ENCODE measurements at regions not wholly inside any gene's neighbourhood (a gene's known extent, or its start where the extent isn't known, plus 50 kb on each side); places are given as distances from the start of the nearest gene placed in this dataset.

DNA sequence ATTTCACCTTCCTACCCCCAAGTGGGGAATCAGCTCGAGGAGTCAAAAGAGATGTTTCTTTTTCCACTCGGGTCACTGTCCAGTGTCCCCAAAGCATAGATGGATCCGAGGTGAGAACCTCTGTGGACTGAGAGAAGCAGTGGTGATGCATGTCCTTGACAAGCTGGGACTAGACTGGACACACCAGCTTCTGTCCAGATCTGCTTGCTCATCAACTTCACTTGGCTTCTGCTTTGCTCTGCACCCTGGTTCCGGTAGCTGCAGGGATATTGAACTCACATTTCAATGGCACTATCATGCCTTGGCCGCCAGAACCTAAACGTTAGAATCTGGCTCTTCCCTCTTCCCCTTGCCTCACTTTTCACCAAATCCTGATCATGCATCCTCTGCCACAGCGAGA lies 50.3 kb upstream of the CXCL12 start:
- no peak for DNase-seq (ENCODE audit: low read depth in 2 of 2)
- Histone ChIP-seq H3K9me3 (ENCODE audit: control insufficient read depth, insufficient read depth, low read depth, low read length) (no peaks in the 10 kb centered on the region), H3K9ac (ENCODE audit: insufficient read depth, low read length) (no peak overlapping the region), H2AFZ (ENCODE audit: low read length) (no peak overlapping the region), H3K27me3 (ENCODE audit: control insufficient read depth, insufficient read depth, low read length) (peaks cover 3% of the 10 kb centered on the region), H3K27ac (ENCODE audit: insufficient read depth, low read length) (no peak overlapping the region), H3K79me2 (ENCODE audit: control insufficient read depth, insufficient read depth, low read length) (no peaks in the 10 kb centered on the region), H3K4me3 (replicated peaks in 1 of 4; ENCODE audit: control extremely low read depth in 1 of 4, insufficient read depth in 1 of 4, low read depth in 3 of 4, low read length in 4 of 4) (no peak overlapping the region), H3K4me2 (ENCODE audit: extremely low read depth, insufficient read depth, low read length) (no peak overlapping the region), H4K20me1 (ENCODE audit: control insufficient read depth, extremely low read depth, insufficient read depth, low read length) (no peaks in the 10 kb centered on the region), H3K4me1 (ENCODE audit: control insufficient read depth, extremely low read depth, insufficient read depth, low read length) (no peaks in the 10 kb centered on the region), H3K36me3 (ENCODE audit: control insufficient read depth, insufficient read depth, low read length) (no peaks in the 10 kb centered on the region)
- TF ChIP-seq, protein P1, sequence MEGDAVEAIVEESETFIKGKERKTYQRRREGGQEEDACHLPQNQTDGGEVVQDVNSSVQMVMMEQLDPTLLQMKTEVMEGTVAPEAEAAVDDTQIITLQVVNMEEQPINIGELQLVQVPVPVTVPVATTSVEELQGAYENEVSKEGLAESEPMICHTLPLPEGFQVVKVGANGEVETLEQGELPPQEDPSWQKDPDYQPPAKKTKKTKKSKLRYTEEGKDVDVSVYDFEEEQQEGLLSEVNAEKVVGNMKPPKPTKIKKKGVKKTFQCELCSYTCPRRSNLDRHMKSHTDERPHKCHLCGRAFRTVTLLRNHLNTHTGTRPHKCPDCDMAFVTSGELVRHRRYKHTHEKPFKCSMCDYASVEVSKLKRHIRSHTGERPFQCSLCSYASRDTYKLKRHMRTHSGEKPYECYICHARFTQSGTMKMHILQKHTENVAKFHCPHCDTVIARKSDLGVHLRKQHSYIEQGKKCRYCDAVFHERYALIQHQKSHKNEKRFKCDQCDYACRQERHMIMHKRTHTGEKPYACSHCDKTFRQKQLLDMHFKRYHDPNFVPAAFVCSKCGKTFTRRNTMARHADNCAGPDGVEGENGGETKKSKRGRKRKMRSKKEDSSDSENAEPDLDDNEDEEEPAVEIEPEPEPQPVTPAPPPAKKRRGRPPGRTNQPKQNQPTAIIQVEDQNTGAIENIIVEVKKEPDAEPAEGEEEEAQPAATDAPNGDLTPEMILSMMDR (conservative IDR thresholded peaks at IDR 0.05 in 1 of 2, IDR thresholded peaks at IDR 0.05 in 1 of 2; ENCODE audit: low read depth in 1 of 2, low read length in 2 of 2) = no peak
- no peak for TF ChIP-seq EZH2 (IDR thresholded peaks at IDR 0.05; ENCODE audit: low read length, missing control alignments)

DNA sequence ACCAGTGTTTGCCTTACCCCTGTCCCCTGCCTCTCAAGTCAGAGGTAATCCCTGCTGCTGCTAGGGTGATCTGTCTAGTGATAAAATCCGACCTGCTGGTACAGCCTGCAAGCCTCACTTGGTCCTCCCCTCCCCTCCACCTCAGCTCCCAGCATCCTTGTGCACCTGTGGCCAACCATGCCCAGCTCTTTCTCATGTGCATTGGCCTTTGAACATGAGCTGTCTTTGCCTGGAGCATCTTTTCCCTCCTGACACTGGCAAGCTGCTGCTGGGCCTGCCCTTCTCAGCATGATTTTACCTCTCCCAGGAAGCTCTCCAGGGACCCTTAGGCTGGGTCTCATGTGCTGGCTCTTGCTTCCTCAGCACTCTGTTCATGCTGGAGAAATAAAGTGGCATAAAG lies 51.3 kb upstream of the CXCL12 start:
- TF ChIP-seq EZH2 (IDR thresholded peaks at IDR 0.05; ENCODE audit: low read length, missing control alignments) = no peak
- TF ChIP-seq, protein P1 (conservative IDR thresholded peaks at IDR 0.05 in 1 of 2, IDR thresholded peaks at IDR 0.05 in 1 of 2; ENCODE audit: low read depth in 1 of 2, low read length in 2 of 2) = no peak
- Histone ChIP-seq H3K36me3 (ENCODE audit: control insufficient read depth, insufficient read depth, low read length) (no peaks in the 10 kb centered on the region), H3K4me2 (ENCODE audit: extremely low read depth, insufficient read depth, low read length) (no peak overlapping the region), H2AFZ (ENCODE audit: low read length) (no peak overlapping the region), H3K9me3 (ENCODE audit: control insufficient read depth, insufficient read depth, low read depth, low read length) (no peaks in the 10 kb centered on the region), H3K27ac (ENCODE audit: insufficient read depth, low read length) (no peak overlapping the region), H3K27me3 (ENCODE audit: control insufficient read depth, insufficient read depth, low read length) (peaks cover 3% of the 10 kb centered on the region), H4K20me1 (ENCODE audit: control insufficient read depth, extremely low read depth, insufficient read depth, low read length) (no peaks in the 10 kb centered on the region), H3K4me1 (ENCODE audit: control insufficient read depth, extremely low read depth, insufficient read depth, low read length) (no peaks in the 10 kb centered on the region), H3K79me2 (ENCODE audit: control insufficient read depth, insufficient read depth, low read length) (no peaks in the 10 kb centered on the region), H3K9ac (ENCODE audit: insufficient read depth, low read length) (no peak overlapping the region), H3K4me3 (replicated peaks in 1 of 4; ENCODE audit: control extremely low read depth in 1 of 4, insufficient read depth in 1 of 4, low read depth in 3 of 4, low read length in 4 of 4) (no peak overlapping the region)
- no peak for DNase-seq (ENCODE audit: low read depth in 2 of 2)

DNA sequence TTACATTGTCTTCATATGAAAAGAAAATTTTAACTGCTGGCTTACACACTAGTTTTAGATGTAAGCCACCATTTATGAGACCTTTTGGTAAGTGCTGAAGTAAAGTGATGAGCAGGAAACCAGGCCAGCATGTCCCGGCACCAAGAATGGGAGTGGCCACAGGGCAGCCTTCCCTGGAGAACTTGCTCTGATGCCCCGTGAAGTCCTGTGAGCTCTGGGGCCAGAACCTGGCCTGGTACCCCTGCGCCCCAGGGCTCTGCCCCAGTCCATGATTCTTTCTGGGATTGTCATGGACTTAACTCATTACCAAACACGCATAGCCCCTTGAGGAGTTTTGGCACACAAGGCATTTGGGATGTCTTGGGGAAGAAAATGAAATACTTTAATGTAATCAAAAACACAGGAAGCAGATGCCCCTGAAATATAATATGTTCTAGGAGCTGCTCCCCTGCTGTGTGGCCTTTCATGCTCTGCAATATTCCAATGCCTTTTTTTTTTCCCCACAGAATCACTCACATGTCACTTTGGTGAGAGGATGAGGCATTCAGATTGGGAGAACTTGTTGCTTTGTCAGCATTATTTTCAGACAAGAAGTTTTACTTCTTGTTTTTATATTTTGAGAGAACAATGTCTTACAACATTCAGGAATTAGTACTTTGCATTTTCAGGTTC lies 53.1 kb upstream of the CXCL12 start:
- H3K4me1 ChIP-seq (ENCODE audit: control insufficient read depth, extremely low read depth, insufficient read depth, low read length) = no peaks in the 10 kb centered on the region
- no peak for DNase-seq (ENCODE audit: low read depth in 2 of 2)
- no peak for TF ChIP-seq EZH2 (IDR thresholded peaks at IDR 0.05; ENCODE audit: low read length, missing control alignments)
- TF ChIP-seq, protein P1 (conservative IDR thresholded peaks at IDR 0.05 in 1 of 2, IDR thresholded peaks at IDR 0.05 in 1 of 2; ENCODE audit: low read depth in 1 of 2, low read length in 2 of 2) = no peak

More for the DNA sequence above, 53.1 kb upstream of the CXCL12 start:
- H2AFZ ChIP-seq (ENCODE audit: low read length) = no peak overlapping the region
- no peaks in the 10 kb centered on the region for H3K9me3 ChIP-seq (ENCODE audit: control insufficient read depth, insufficient read depth, low read depth, low read length)
- no peaks in the 10 kb centered on the region for H3K79me2 ChIP-seq (ENCODE audit: control insufficient read depth, insufficient read depth, low read length)
- H3K36me3 ChIP-seq (ENCODE audit: control insufficient read depth, insufficient read depth, low read length) = no peaks in the 10 kb centered on the region
- H3K4me2 ChIP-seq (ENCODE audit: extremely low read depth, insufficient read depth, low read length) = no peak overlapping the region
- no peaks in the 10 kb centered on the region for H4K20me1 ChIP-seq (ENCODE audit: control insufficient read depth, extremely low read depth, insufficient read depth, low read length)
- no peak overlapping the region for H3K27ac ChIP-seq (ENCODE audit: insufficient read depth, low read length)
- no peak overlapping the region for H3K4me3 ChIP-seq (replicated peaks in 1 of 4; ENCODE audit: control extremely low read depth in 1 of 4, insufficient read depth in 1 of 4, low read depth in 3 of 4, low read length in 4 of 4)
- H3K27me3 ChIP-seq (ENCODE audit: control insufficient read depth, insufficient read depth, low read length) = peaks cover 3% of the 10 kb centered on the region
- no peak overlapping the region for H3K9ac ChIP-seq (ENCODE audit: insufficient read depth, low read length)
